GM12878 (cell line): ENCODE measurements at regions not wholly inside any gene's neighbourhood (a gene's known extent, or its start where the extent isn't known, plus 50 kb on each side); places are given as distances from the start of the nearest gene placed in this dataset.

Experiments
- ATAC-seq: fragments of 200-7000 bp; cut with Tn5 transposase; 3 replicates; pipeline ENCODE4 v1.9.1; 2020; ENCODE audit warnings: mild to moderate bottlenecking, moderate library complexity
- BruUV-seq: library from RNA; stranded (reverse); fragments of 400-500 nt; replicated peaks from 2 replicates; lab custom pipeline; 2021; lab: Mats Ljungman, UMichigan
- CTCF ChIA-PET: fragments of 300-600 bp; sonication (Branson Sonifier 250); formaldehyde crosslinking; extraction: SDS; loops from one replicate; lab custom pipeline; 2021; ENCODE audit warnings: inconsistent platforms; lab: Yijun Ruan, JAX
- POLR2A ChIA-PET: fragments of 350-600 bp; formaldehyde crosslinking; extraction: SDS; loops from one replicate; lab custom pipeline; 2021; ENCODE audit warnings: inconsistent platforms; lab: Charles Lee
- RAD21 ChIA-PET: fragments of 300-600 bp; sonication (Branson Sonifier 250); formaldehyde crosslinking; loops from one replicate; lab custom pipeline; 2023; ENCODE audit warnings: antibody characterized with exemption; ENCODE audit not compliant: unreplicated experiment; lab: Charles Lee
- SMC1A ChIA-PET: fragments of 300-600 bp; sonication (Branson Sonifier 250); formaldehyde crosslinking; loops from one replicate; lab custom pipeline; 2023; ENCODE audit not compliant: unreplicated experiment, uncharacterized antibody; lab: Charles Lee
- DNase-seq: peaks from one replicate; pipeline ENCODE4 v3.0.0-alpha.2; 2011; ENCODE audit warnings: low read depth, low spot score
- FAIRE-seq: peaks from 3 replicates; lab custom pipeline; 2011; peaks lifted over from hg19 to GRCh38; lab: Jason Lieb, UNC
- H2AFZ ChIP-seq: 2 replicates; pipeline ENCODE4 v1.6.0; 2011; ENCODE audit warnings: low read depth, low read length, control low read depth; ENCODE audit not compliant: control insufficient read depth
- H3K27ac ChIP-seq: 2 replicates; pipeline ENCODE4 v1.5.1; 2011; ENCODE audit warnings: control low read depth; ENCODE audit not compliant: control insufficient read depth, insufficient read depth
- H3K27me3 ChIP-seq, 2 experiments: replicated peaks in 1 of 2; 2 replicates each; pipeline versions ENCODE4 v1.6.0 to v1.6.1; 2011; ENCODE audit warnings: low read length in 1 of 2; ENCODE audit not compliant: control insufficient read depth in 2 of 2, insufficient read depth in 2 of 2
- H3K36me3 ChIP-seq, 2 experiments: 2 replicates each; pipeline ENCODE4 v1.5.1; 2011; ENCODE audit warnings: low read length in 1 of 2; ENCODE audit not compliant: control insufficient read depth in 2 of 2, insufficient read depth in 2 of 2
- H3K4me1 ChIP-seq: 2 replicates; pipeline ENCODE4 v1.6.1; 2011; ENCODE audit warnings: mild to moderate bottlenecking, low read length, moderate library complexity, mixed read lengths; ENCODE audit not compliant: control insufficient read depth, insufficient read depth
- H3K4me2 ChIP-seq: 2 replicates; pipeline ENCODE4 v1.6.0; 2011; ENCODE audit warnings: control low read depth; ENCODE audit not compliant: control insufficient read depth, insufficient read depth
- H3K4me3 ChIP-seq: fragments of 200-600 bp; sonication (generic); 2 replicates; pipeline ENCODE4 v1.5.1; 2016
- H3K79me2 ChIP-seq: 2 replicates; pipeline ENCODE4 v1.6.0; 2011; ENCODE audit warnings: low read length; ENCODE audit not compliant: control insufficient read depth, insufficient read depth
- H3K9ac ChIP-seq: 2 replicates; pipeline ENCODE4 v1.8.0; 2011; ENCODE audit warnings: low read length, control low read depth, mixed read lengths; ENCODE audit not compliant: control insufficient read depth, insufficient read depth
- H3K9me3 ChIP-seq: replicated peaks from 3 replicates; pipeline ENCODE4 v1.5.1; 2011; ENCODE audit warnings: mild to moderate bottlenecking, low read length; ENCODE audit not compliant: control insufficient read depth, insufficient read depth
- H4K20me1 ChIP-seq: 2 replicates; pipeline ENCODE4 v1.6.0; 2011; ENCODE audit not compliant: control insufficient read depth, insufficient read depth
- E2F4 ChIP-seq: IDR thresholded peaks from 2 replicates; pipeline ENCODE4 v1.6.1; 2012; ENCODE audit warnings: low read depth, low read length, improper control_type of control experiment
- EP300 ChIP-seq, 2 experiments: fragments of 150-350 bp in 1 of 2; IDR thresholded peaks; 2 replicates each; pipeline ENCODE4 v1.6.1; 2011 to 2012; ENCODE audit warnings: low read depth in 2 of 2, low read length in 2 of 2, borderline replicate concordance in 1 of 2, improper control_type of control experiment in 1 of 2, inconsistent platforms in 1 of 2; ENCODE audit not compliant: control insufficient read depth in 1 of 2
- GABPA ChIP-seq: IDR thresholded peaks from 2 replicates; pipeline ENCODE4 v1.6.1; 2014; ENCODE audit warnings: antibody characterized with exemption, low read depth, mild to moderate bottlenecking, inconsistent platforms
- HDAC2 ChIP-seq: fragments of 200-600 bp; sonication (generic); IDR thresholded peaks from 2 replicates; pipeline ENCODE4 v1.6.1; 2017
- LARP7 ChIP-seq: fragments of 450-650 bp; IDR thresholded peaks from 2 replicates; pipeline ENCODE4 v1.6.1; 2017; ENCODE audit warnings: mild to moderate bottlenecking
- MTA3 ChIP-seq: IDR thresholded peaks from 2 replicates; pipeline ENCODE4 v1.6.1; 2012; ENCODE audit warnings: low read length, inconsistent platforms, borderline replicate concordance
- NR2F1 ChIP-seq: fragments of 450-650 bp; conservative IDR thresholded peaks from 2 replicates; pipeline ENCODE4 v1.6.1; 2017; ENCODE audit warnings: mild to moderate bottlenecking
- PKNOX1 ChIP-seq: fragments of 450-650 bp; IDR thresholded peaks from 2 replicates; pipeline ENCODE4 v1.6.1; 2016; ENCODE audit warnings: mild to moderate bottlenecking
- RAD21 ChIP-seq: IDR thresholded peaks from 2 replicates; pipeline ENCODE4 v1.6.1; 2011; ENCODE audit warnings: mild to moderate bottlenecking, low read depth, low read length, moderate library complexity; ENCODE audit not compliant: insufficient read depth
- RAD51 ChIP-seq: fragments of 450-650 bp; IDR thresholded peaks from 2 replicates; pipeline ENCODE4 v1.6.1; 2016; ENCODE audit warnings: moderate library complexity, mild to moderate bottlenecking, inconsistent platforms
- RELB ChIP-seq: fragments of 450-650 bp; IDR thresholded peaks from 2 replicates; pipeline ENCODE4 v1.6.1; 2017; ENCODE audit warnings: low read depth, mild to moderate bottlenecking, moderate library complexity
- SIX5 ChIP-seq: IDR thresholded peaks from 2 replicates; pipeline ENCODE4 v1.6.1; 2011; ENCODE audit warnings: mild to moderate bottlenecking, low read depth, low read length, moderate library complexity; ENCODE audit not compliant: severe bottlenecking
- SPI1 ChIP-seq: IDR thresholded peaks from 2 replicates; pipeline ENCODE4 v1.6.1; 2011; ENCODE audit warnings: low read depth, mild to moderate bottlenecking, low read length, moderate library complexity, borderline replicate concordance; ENCODE audit not compliant: insufficient read depth
- ZBTB11 ChIP-seq: fragments of 450-650 bp; formaldehyde crosslinking; IDR thresholded peaks from 2 replicates; pipeline ENCODE4 v1.5.0; 2022; ENCODE audit warnings: mild to moderate bottlenecking, missing genetic modification characterization
- ZNF24 ChIP-seq: fragments of 450-650 bp; IDR thresholded peaks from 2 replicates; pipeline ENCODE4 v1.6.1; 2017; ENCODE audit warnings: antibody characterized with exemption, mild to moderate bottlenecking
- ZNF622 ChIP-seq: fragments of 450-650 bp; IDR thresholded peaks from 2 replicates; pipeline ENCODE4 v1.6.1; 2017; ENCODE audit warnings: mild to moderate bottlenecking, inconsistent platforms
- WGBS: methylation state at CpG from one replicate; pipeline ENCODE4 v1.1.6; 2016; ENCODE audit warnings: low lambda C conversion rate; ENCODE audit not compliant: insufficient replicate concordance, insufficient coverage; ENCODE audit errors: missing lambda C conversion rate; 5-methylcytosine and 5-hydroxymethylcytosine counted together
- in situ Hi-C: fragments of 300-500 bp; cut with MboI; formaldehyde crosslinking; loops from 9 replicates; pipeline ENCODE4 v1.14.3; 2018; ENCODE audit warnings: mixed read lengths
- intact Hi-C: fragments of 100-400 bp; cut with micrococcal nuclease; formaldehyde crosslinking; loops from one replicate; pipeline ENCODE4 v1.14.2; 2022; ENCODE audit not compliant: unreplicated experiment

- no peaks in the 10 kb centered on the region for H3K4me1 ChIP-seq
- H3K36me3 ChIP-seq: no peaks in the 10 kb centered on the region
- SMC1A ChIA-PET: no interaction called here
- no peak overlapping the region for H3K27ac ChIP-seq
- H3K4me2 ChIP-seq: no peak overlapping the region
- DNase-seq (no peak), FAIRE-seq (no peak), ATAC-seq (no peak)
- WGBS: 17% methylated on average over 2 of the region's 2 CpGs
- no peaks in the 10 kb centered on the region for H4K20me1 ChIP-seq
- H3K9ac ChIP-seq: no peak overlapping the region
- CTCF ChIA-PET: no interaction called here
- no TSS peak for BruUV-seq
- H3K4me3 ChIP-seq: no peak overlapping the region
- H3K9me3 ChIP-seq: no peaks in the 10 kb centered on the region
- H3K27me3 ChIP-seq: no peaks in the 10 kb centered on the region
- TF ChIP-seq SPI1 (no peak), GABPA (no peak), SIX5 (no peak), ZBTB11 (CRISPR knock-in tag) (no peak), MTA3 (no peak), RAD51 (no peak), ZNF622 (no peak), RAD21 (no peak), RELB (no peak), ZNF24 (no peak), HDAC2 (no peak), NR2F1 (no peak), PKNOX1 (no peak), LARP7 (no peak), EP300 (IDR thresholded peaks at IDR 0.05; ENCODE audit: borderline replicate concordance in 1 of 2, control insufficient read depth in 1 of 2, low read depth in 2 of 2, low read length in 2 of 2) (no peak), E2F4 (no peak)
- RAD21 ChIA-PET: no interaction called here
- no peak overlapping the region for H2AFZ ChIP-seq
- POLR2A ChIA-PET: no interaction called here
- no peaks in the 10 kb centered on the region for H3K79me2 ChIP-seq
- intact Hi-C loops: no loop called here
- in situ Hi-C loops: no loop called here
Measured at GRCh38 chr4:33772582-33772981, 2471.7 kb downstream of the ARAP2 start.
